CD4-positive, alpha-beta T cell treated with Interleukin-15 for 1 hour (primary cell): ENCODE measurements at regions not wholly inside any gene's neighbourhood (a gene's known extent, or its start where the extent isn't known, plus 50 kb on each side); places are given as distances from the start of the nearest gene placed in this dataset.
"Not testable (repeated sequence)": the region's sequence is repeated elsewhere in the genome, so short reads cannot be mapped to it uniquely, and the experiment has no call there.

Source experiments
- DNase-seq: peaks from one replicate; pipeline ENCODE4 v3.0.0-alpha.2; 2020

DNA sequence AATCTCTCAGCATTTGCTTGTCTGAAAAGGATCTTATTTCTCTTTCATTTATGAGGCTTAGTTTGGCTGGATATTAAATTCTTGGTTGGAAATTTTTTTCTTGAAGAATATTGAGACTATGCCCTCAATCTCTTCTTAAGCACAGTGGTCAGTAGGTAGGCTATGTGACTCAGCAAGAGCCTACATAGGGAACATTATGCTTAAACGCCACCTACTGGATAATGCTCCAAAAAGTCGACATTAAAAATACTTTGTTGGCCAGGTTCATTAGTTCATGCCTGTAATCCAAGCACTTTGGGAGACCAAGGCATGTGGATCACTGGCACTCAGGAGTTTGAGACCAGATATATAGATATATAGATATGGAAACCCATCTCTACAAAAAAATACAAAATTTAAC lies 678.0 kb upstream of the USP24 start:
- no peak for DNase-seq

DNA sequence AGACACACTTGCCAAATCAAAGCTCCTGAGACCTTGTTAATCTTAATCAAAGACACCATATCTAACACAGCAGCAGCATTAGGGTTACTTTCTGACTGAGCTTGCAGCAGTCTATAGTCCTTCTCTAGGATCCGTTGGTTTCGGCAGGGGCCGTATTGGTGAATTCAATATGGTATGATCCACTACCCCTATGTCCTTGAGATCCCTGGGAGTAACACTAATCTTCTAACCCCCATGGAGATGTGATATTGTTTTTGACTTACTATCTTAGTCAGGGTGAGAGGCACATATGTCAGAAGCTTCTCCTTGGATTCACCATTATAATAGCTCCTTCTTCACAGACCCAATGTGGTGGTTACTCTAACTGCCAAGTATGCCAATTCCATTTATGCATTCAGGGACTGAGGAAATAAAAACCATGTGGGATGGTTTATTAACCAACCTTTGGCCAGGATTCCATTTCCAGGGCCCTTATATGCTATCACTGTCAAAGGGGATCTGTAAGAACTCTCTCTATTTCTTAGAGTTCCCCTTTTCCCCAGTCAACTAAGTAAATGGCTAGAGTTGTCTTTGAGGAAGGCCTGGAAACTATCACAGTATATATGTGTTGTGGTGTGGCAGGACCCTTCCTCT lies 673.6 kb upstream of the USP24 start:
- DNase-seq = no peak

DNA sequence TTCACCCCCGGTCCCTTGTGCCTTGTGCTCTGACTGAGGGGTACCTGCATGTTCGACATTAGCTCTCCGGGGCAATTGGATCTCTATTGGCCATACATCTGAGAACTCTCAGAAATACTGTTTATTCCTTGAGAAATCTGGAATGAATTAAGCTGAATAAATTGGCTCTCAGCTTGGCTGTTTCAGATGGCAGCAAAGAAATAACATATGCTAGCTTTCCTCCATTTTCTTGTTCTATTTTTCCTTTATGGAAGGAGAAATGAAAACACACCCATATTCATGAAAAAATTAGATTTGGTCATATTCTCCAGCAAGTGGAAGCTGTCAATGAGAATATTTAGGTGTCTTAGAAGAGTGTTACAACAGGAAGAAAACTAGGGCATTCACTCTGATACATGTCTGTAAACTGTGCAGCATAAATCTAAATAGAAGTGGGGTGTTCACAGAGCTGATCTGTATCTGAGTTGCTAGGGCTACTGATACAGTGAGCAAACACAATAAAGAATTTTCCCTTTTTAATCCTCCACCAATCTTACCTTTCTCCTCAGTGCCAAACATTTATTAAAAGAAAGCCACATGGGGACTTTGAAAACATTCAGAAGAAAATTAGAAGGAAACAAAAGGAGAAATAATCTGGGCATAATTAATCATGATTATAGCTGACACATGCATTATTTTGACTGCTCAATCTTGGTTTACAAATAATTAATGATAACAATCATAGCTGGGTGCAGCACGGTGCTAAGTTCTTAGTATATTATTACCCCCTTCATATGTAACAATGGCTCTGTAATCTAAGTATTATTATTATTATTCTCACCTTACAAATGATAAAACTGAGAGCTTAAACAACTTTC lies 671.9 kb upstream of the USP24 start:
- no peak for DNase-seq

DNA sequence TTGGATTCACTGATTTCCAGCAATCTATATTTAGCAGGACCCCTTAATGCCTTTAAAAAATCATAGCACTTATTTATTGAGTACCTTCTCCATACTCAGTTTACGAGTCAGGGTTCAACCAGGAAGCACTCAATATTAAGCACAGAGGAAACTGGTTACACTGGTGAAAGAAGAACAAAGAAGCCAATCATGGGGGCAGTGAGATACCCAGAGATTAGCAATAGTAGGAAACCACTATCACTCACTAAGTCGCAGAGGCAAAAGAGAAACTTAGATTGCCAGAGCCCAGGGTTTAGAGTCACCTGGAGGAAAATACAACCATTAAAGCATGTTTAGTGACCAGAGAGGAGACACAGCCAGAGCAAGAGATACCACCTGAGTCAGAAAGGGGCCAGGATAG lies 670.5 kb upstream of the USP24 start:
- DNase-seq = no peak

DNA sequence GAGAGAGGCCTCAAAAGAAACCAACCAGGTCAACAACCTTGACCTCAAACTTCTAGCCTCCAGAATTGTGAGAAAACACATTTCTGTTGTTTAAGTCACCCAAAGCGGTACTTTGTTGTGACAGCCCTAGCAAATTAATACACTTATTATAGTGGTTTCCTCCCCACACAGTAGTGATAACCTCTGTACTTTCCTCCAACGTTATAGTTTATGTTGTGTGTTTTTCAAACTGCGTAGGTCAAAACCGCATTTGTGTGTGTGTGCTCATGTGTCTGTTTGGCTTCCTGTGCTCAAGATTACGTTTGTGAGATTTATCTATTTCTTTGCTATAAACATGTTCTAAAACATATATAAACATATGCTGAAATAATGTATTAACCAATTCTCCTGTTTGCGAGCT lies 667.8 kb upstream of the USP24 start:
- DNase-seq = no peak

DNA sequence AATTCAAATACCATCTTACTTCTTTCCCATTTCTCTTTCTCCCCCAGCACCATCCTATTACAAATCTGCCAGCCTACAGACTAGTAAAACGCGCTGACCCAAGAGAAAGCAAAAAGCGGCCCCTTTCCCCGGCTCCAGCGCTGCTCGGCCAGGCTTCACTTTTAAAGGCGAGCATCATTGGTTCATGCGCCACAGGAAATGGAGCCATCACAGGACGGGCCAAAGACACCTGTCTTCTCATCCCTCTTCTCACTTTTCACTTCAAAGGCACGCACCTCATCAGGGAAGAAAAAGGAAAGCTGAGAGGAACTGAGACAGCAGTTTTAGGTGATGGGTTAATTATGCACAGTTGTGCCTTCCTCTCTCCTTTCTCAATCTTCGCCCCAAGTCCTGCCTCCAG lies 664.2 kb upstream of the USP24 start:
- no peak for DNase-seq

DNA sequence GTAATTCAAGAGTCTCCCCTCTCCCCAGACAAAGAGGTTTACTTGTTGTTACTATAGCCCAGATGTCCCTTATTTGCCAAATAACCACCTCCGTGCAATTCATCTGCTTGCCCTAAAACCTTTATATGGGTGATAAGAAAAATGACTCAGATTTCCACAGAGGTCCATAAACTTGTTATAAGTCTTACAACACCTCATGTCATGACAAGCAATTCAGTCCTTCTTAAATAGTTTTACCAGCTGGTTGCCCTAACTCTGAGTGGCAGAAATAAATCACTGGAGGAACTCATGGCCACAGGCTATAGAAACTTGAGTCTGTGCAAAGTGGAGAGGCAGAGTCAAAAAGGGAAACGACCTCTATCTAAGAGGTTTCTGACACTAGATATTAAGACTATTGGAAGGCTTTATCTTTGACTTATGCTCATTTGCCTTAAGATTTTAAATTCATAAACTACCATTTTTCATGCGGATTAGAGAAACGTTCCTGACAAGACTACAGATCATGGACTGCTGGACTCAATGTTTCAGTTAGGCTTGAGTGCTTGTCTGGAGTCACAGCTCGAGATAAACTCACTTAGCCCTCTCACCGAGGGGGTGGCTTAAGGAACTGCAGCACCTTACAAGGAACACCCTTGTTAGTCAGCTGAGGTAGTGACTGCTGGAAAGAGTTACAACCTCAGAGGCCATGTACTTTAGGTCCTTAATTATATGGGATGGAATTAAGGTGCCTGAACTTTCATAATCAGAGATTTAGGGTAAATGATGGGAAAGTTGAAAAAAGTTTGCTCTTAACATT lies 662.5 kb upstream of the USP24 start:
- DNase-seq = no peak

DNA sequence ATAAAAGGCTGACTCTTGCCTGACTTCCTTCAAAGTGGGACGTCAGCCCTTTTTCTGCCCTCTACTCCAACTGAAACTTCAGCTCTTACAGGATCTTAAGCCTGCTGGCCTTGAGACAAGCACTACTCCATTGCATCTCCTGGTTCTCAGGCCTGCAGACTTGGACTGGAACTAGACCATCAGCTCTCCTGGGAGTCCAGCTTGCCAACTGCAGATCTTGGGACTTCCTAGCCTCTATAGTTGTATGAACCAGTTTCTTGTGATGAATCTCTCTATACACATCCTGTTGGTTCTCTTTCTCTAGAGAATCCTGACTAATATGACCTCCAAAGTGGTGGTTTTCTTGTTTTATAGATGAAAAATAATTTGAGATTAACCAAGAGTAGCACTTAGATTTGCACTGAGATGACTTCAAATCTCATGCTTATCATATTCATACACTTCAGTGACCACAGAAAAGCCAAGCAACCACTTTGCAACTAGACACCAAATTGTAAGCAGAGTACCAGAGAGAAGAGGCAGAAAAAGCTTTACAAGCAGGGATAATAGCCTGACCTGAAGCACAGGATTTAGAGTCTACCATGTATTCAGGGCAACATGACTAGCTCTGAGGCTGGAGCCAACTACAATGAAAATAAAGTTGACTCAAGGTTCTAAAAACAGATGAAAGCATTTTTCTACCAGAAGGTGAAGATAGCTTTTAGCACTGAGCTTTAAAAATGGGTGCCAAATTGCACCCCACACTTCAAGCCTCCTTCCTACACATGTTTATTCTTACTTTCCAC lies 661.3 kb upstream of the USP24 start:
- DNase-seq = no peak

DNA sequence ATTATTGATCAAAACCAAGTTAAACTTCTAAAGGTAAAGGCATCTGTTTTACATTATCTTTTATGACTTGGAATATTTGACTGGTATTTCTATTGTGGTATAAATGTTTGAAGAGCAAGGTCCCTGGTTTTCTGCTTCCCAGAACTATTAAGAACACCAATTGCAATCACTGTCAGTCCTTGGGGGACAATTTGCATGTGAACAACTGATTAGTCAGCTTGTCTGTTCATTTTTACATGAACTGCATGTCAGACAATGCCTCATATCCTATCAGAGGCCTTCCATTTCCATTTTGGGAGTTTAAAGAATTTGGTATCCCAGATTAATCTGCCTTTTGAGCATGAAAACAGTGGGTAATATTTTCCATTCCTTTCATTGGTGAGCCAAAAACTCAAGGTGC lies 654.9 kb upstream of the USP24 start:
- DNase-seq = no peak

DNA sequence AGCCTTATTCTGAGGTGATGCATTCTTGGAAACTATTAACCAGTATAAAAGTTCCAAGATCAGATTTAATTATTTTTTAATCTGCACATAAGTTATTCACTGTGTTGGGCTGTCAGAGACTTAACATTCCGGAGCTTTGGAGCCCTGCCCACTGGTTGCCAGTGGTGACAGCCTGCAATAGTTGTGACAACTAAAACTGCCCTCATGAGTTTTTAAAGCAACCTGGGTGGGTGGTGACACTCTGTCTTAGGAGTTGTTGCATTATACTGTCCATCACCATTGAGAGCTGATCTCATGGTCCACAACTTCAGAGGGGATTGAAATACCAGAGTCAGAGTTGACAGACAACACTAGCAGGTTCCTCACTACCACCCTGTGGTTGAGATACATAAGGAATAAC lies 653.9 kb upstream of the USP24 start:
- no peak for DNase-seq

DNA sequence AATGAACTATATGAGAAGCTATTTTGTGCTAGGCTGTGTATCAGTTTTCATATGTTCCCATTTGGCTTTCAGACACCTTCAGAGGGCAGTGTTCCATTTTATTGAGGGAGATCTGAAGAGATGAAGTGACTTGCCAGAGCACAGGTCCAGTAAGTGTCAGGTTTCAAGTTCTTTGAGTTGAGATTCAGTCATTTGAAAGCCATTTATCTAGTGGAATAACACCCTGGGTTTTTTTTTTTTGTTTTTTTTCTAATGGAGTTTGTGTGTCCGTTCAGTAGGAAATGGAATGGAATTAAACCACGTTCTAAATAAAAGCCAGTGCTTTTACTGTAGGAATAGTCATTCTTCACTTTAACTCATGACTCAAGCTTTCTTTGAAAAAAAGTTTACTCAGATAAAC lies 652.9 kb upstream of the USP24 start:
- DNase-seq = no peak

DNA sequence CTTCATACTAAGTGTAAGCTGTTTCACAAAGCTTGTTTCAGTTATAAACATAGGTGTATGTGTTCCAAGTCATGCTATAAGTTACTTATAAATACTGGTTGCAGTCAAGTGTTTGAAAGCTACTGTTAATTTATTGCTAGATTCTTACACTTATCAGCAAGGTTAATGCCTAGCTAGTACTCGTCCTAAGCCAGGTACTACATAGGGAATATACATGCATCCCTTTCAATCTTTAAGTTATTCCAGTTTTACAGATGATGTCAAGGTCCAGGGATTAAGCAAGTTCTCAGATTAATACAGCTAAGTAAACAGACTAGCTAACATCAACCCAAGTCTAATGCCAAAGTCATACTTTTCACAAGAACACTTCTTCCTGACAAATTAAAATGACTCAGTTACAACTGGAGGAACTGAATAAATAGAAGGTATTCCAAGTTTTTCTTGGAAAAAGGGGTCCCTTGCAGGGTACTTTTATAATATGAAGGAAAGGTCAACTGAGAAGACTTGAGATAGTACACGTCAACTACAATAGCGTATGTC lies 652.2 kb upstream of the USP24 start:
- no peak for DNase-seq

DNA sequence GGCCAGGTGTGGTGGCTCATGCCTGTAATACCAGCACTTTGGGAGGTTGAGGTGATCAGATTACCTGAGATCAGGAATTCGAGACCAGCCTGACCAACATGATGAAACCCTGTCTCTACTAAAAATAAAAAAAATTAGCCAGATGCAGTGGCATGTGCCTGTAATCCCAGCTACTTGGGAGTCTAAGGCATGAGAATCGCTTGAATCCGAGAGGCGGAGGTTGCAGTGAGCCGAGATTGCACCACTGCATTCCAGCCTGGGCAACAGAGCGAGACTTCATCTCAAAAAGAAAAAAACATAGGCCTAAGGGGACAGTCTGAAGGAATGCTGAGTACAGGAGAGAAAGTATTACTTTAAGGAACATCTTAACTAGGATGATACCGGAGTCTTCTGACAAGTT lies 650.6 kb upstream of the USP24 start:
- DNase-seq = not testable (repeated sequence)

DNA sequence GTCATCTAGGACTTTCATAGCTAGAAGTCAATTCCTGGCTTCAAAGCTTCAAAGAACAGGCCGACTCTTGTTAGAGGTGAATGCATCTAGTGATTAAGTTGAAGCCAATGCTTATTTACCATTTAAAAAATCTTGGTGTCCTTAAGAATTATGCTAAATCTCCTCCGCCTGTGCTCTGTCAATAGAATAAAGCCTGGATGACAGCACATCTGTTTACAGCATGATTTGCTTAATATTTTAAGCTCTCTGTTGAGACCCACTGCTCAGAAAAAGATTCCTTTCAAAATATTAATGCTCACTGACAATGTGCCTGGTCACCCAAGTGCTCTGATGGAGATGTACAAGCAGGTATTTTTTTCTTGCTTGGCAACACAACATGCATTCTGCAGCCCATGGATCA lies 649.1 kb upstream of the USP24 start:
- DNase-seq = no peak

DNA sequence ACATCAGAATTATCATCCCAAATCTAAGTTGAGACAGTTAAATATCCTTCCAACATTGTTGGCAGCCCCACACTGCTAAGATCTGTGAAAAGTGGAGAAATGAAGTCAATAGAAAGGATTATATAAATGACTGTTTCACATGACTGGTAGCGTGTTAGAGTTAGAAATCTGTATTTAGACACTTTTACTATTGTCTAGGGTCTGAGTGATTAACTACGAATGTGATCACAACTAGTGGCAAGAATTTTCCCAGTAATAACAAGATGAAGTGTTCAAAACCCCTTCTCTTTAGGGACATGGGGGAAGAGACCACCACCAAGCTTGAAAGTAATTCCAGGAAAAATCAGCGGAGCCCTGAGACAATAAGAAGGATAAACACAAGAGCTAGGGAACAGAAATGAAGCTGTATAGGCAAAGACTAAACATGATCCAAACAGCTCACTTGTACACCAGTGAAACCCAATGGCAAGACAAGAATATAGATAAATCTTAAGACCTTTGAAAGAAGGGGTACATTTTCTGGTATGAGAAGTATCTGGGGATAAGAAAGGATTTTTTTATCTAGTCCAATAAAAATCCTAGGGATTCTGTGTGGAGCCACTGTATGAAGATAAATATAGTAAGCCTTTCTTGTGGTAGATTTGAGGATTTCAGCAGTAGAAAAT lies 646.6 kb upstream of the USP24 start:
- no peak for DNase-seq

DNA sequence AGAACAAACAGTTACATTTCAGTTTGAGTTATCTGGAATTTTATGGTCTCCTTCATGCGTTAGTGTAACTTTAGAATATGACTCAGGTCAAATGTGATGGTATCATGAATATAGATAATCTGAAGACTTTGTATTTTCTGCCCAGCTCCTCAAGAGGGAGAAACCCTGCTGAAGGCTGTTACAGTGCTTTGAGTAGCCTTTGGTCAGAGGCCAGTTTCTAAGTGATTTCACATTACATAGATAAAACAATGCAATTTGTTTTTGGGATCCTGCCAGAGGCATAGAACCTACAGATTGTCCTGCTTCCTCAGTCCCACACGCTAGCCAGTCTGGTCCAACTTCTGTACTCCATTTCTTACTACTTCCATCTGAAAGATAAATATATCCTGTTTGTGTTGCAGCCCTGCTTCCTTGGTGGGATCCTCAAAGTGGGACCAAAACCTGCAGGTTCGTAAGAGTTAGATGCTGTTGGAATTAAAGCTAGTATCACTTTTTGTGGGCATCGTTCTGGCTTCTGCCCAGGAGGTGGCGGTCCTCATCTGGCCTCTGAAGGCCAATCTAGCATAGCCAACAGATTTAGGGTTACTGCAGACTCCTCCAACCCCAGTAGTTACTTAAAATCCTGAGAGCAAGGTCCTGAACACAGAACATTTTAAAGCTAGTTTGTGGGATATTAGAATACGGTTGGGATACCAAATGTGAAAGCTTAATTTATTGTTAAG lies 645.8 kb upstream of the USP24 start:
- DNase-seq = no peak

DNA sequence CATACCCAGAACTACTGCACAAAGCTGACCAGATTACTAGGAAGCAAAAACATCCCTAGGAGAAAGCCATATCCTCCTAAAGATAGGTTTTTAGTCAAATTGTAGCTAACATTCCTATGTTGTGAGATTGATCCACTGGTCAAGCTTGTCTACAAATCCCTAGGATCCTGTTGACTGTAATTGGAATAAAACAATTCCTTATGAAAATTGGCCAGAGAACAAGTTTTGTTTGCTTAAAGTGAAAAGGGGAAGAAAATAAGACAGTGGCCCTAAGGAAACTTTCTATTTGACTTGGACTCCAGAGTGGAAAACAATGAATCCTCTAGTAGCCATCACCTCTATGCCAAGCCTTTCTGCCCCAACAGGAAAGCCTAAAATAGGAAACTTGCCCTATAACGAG lies 645.2 kb upstream of the USP24 start:
- no peak for DNase-seq

DNA sequence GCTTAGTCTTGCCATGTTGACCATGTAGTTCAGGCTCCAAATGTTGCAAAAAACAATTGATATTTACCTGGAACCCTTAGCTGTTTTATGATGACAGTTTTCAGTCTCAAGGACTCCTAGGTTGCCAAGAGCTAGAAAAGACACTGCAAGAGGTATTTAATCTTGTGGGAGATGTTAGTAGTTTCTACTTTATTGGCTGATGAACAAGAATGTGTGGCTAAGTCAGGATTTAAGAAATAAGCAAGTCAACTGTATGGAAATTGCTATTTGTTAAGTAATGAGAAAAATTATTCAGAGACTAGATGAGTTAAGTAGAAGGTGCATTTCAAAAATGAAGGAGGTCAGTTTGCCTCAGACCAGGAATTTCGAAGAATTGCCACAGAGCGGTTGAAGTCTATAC lies 639.7 kb upstream of the USP24 start:
- no peak for DNase-seq

DNA sequence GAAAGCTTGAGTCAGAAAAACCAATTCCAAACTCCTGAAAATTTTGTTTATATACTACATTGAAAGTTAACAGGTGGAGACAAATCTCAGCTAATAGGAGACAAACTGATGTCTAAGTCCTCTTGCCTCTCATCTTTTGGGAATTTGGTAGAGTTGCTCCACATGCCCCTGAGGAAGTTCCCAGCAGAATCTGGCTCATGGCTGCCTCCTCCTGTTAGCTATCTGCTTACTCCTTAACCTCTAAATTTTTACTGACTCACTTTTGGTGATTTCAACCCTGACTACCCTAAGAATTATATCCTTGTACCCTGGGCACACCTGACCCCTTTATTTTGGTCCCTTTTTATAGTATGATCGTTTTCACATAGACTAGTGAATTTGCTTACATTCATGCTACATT lies 633.7 kb upstream of the USP24 start:
- DNase-seq = no peak

DNA sequence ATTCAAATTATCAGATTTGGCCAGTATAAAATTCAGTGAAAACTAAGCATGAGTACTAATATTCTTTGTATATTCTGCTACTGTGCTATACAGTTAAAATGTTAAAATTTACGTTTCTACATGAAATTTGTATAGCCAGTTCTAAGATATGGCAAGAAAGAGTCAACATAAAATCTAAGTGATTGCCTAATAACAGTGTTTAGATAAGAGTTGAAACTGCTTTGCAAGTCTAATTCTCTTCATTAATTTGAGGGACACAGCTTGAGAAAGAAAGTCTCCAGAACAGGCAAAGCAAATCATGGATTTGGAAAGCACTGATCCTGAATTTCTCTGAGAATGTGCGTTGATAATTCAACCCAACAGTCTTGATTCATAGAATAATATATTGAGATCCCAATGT lies 630.9 kb upstream of the USP24 start:
- DNase-seq = no peak

DNA sequence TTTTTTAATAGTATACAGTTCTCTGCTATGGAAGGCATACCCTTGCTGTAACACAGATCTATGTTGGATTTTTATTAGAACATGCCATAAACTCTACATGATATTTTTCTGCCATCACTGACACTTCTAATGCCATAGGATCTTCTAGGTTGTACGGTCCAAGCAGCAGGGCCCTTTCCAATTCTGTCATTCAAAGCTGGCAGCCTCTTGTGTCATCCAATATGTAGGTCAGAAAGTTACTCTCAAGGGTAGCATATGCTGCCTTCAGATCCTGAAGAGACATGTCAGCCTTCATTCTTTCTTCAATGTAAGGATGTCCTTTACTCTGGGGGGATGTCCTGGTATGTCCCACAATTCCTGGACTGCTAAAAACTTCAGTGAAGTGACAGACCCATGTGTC lies 629.2 kb upstream of the USP24 start:
- DNase-seq = no peak

DNA sequence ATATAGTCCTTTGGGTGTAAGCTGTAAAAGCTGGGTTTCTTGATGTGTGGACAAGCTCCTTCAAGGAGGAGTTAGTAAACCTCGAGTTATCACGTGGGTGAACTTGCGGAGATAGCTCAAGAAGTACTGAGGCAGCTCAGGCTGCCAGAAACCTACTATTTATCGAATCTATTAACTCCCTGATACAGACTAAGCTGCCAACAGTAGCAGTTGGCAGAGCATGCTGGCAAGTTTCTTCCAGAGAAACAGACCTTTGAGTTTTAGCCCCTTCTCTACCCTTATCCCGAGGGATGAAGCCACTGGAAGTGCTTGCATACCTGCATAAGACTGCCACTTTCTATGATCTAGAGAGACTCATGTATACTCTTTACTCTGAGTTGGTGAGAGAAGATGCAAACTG lies 624.5 kb upstream of the USP24 start:
- DNase-seq = no peak
